Neuronal stem cell (in vitro differentiated cells): ENCODE measurements at regions not wholly inside any gene's neighbourhood (a gene's known extent, or its start where the extent isn't known, plus 50 kb on each side); places are given as distances from the start of the nearest gene placed in this dataset.

Source experiments
- DNase-seq: peaks from one replicate; pipeline ENCODE4 v3.0.0-alpha.2; 2013; ENCODE audit warnings: low spot score
- H2AFZ ChIP-seq: one replicate; pipeline ENCODE4 v1.6.1; 2013; ENCODE audit warnings: mild to moderate bottlenecking, low read length, inconsistent platforms
- H2AK5ac ChIP-seq: 2 replicates; pipeline ENCODE4 v1.6.1; 2013; ENCODE audit warnings: low read depth, mild to moderate bottlenecking, inconsistent platforms, low read length, moderate library complexity, mixed read lengths
- H2BK120ac ChIP-seq: 2 replicates; pipeline ENCODE4 v1.6.1; 2013; ENCODE audit warnings: low read depth, mild to moderate bottlenecking, inconsistent platforms, low read length, moderate library complexity, mixed read lengths
- H2BK12ac ChIP-seq: one replicate; pipeline ENCODE4 v1.6.1; 2013; ENCODE audit warnings: low read length, inconsistent platforms
- H2BK15ac ChIP-seq: 2 replicates; pipeline ENCODE4 v1.6.1; 2013; ENCODE audit warnings: mild to moderate bottlenecking, low read length, inconsistent platforms, mixed read lengths
- H2BK5ac ChIP-seq: one replicate; pipeline ENCODE4 v1.6.1; 2013; ENCODE audit warnings: inconsistent platforms, mild to moderate bottlenecking, low read length, moderate library complexity
- H3K14ac ChIP-seq: one replicate; pipeline ENCODE4 v1.6.1; 2013; ENCODE audit warnings: low read length, inconsistent platforms
- H3K18ac ChIP-seq: 2 replicates; pipeline ENCODE4 v1.6.1; 2013; ENCODE audit warnings: low read length, inconsistent platforms
- H3K23ac ChIP-seq: 2 replicates; pipeline ENCODE4 v1.6.1; 2013; ENCODE audit warnings: low read depth, mild to moderate bottlenecking, mixed read lengths, low read length, inconsistent platforms; ENCODE audit not compliant: poor library complexity
- H3K27ac ChIP-seq: replicated peaks from 3 replicates; pipeline ENCODE4 v1.5.1; 2013; ENCODE audit warnings: low read length, inconsistent platforms
- H3K27me3 ChIP-seq, 3 experiments: 2 replicates each; pipeline ENCODE4 v1.6.1; 2013; ENCODE audit warnings: low read length in 3 of 3, mild to moderate bottlenecking in 2 of 3, inconsistent platforms in 1 of 3, low read depth in 1 of 3, mixed read lengths in 1 of 3, moderate library complexity in 1 of 3; ENCODE audit not compliant: control insufficient read depth in 3 of 3, insufficient read depth in 3 of 3
- H3K36me3 ChIP-seq, 2 donors: replicated peaks in 1 of 2; 2 replicates each; pipeline ENCODE4 v1.6.1; 2013; ENCODE audit warnings: low read length in 2 of 2; ENCODE audit not compliant: control insufficient read depth in 2 of 2, insufficient read depth in 2 of 2
- H3K4ac ChIP-seq: 2 replicates; pipeline ENCODE4 v1.6.1; 2013; ENCODE audit warnings: inconsistent platforms, mild to moderate bottlenecking, low read length, moderate library complexity
- H3K4me1 ChIP-seq, 2 donors: 1 replicate in 1 of 2; 2 replicates in 1 of 2; pipeline ENCODE4 v1.6.1; 2013; ENCODE audit warnings: low read length in 2 of 2, low read depth in 1 of 2; ENCODE audit not compliant: control insufficient read depth in 2 of 2, insufficient read depth in 1 of 2
- H3K4me2 ChIP-seq: one replicate; pipeline ENCODE4 v1.6.1; 2013; ENCODE audit warnings: mild to moderate bottlenecking, low read length, inconsistent platforms; ENCODE audit not compliant: insufficient read depth, poor library complexity, severe bottlenecking
- H3K4me3 ChIP-seq, 2 donors: 2 replicates each; pipeline ENCODE4 v1.5.1; 2013; ENCODE audit warnings: low read length in 2 of 2, mild to moderate bottlenecking in 2 of 2, inconsistent platforms in 1 of 2, moderate library complexity in 1 of 2
- H3K79me1 ChIP-seq: one replicate; pipeline ENCODE4 v1.6.1; 2013; ENCODE audit warnings: low read depth, mild to moderate bottlenecking, inconsistent platforms, low read length, moderate library complexity
- H3K9ac ChIP-seq: one replicate; pipeline ENCODE4 v1.6.1; 2013; ENCODE audit warnings: mild to moderate bottlenecking, low read depth, low read length, inconsistent platforms; ENCODE audit not compliant: poor library complexity
- H3K9me3 ChIP-seq, 2 donors: replicated peaks in 1 of 2; 2 replicates each; pipeline versions ENCODE3 to v1.6.1; 2013; ENCODE audit warnings: low read length in 2 of 2, mild to moderate bottlenecking in 2 of 2, inconsistent platforms in 1 of 2, low read depth in 1 of 2, mixed read lengths in 1 of 2, moderate library complexity in 1 of 2; ENCODE audit not compliant: control insufficient read depth in 2 of 2, insufficient read depth in 1 of 2
- H4K8ac ChIP-seq: one replicate; pipeline ENCODE4 v1.6.1; 2013; ENCODE audit warnings: low read depth, mild to moderate bottlenecking, inconsistent platforms, low read length, moderate library complexity
- H4K91ac ChIP-seq: one replicate; pipeline ENCODE4 v1.6.1; 2013; ENCODE audit warnings: low read length, low read depth, mild to moderate bottlenecking, inconsistent platforms; ENCODE audit not compliant: poor library complexity
- WGBS, 2 donors: extraction: QIAGEN DNeasy Blood & Tissue Kit; methylation state at CpG; one replicate each; pipeline ENCODE4 v1.1.7; 2013; ENCODE audit warnings: missing lambda C conversion rate in 2 of 2, mixed read lengths in 1 of 2; ENCODE audit not compliant: insufficient read length in 2 of 2, insufficient replicate concordance in 1 of 2; ENCODE audit errors: extremely low coverage in 2 of 2; 5-methylcytosine and 5-hydroxymethylcytosine counted together

- Histone ChIP-seq H3K4me1 (no peaks in the 10 kb centered on the region), H2AK5ac (no peak overlapping the region), H3K9me3 (no peaks in the 10 kb centered on the region), H2BK15ac (no peak overlapping the region), H3K18ac (no peak overlapping the region), H3K79me1 (no peaks in the 10 kb centered on the region), H3K4me2 (no peak overlapping the region), H4K8ac (no peak overlapping the region), H3K27ac (no peak overlapping the region), H3K36me3 (no peaks in the 10 kb centered on the region), H3K9ac (no peak overlapping the region), H3K14ac (no peak overlapping the region), H2BK5ac (no peak overlapping the region), H3K23ac (no peak overlapping the region), H3K27me3 (no peaks in the 10 kb centered on the region), H2BK120ac (no peak overlapping the region), H4K91ac (no peak overlapping the region), H3K4ac (no peak overlapping the region), H2AFZ (no peak overlapping the region), H2BK12ac (no peak overlapping the region), H3K4me3 (no peak overlapping the region)
- WGBS, 2 donors = no CpG with 5 or more reads among the region's 2 CpGs
- DNase-seq = no peak
These were observed 2365.9 kb downstream of the MAT2B start for GRCh38 chr5:165871291-165871690.

- H3K36me3 ChIP-seq = no peaks in the 10 kb centered on the region
These were observed 2369.4 kb downstream of the MAT2B start for GRCh38 chr5:165874851-165875250.

GRCh38 chr5:165876538-165876937 is 2371.1 kb downstream of the MAT2B start:
- Histone ChIP-seq H3K23ac (no peak overlapping the region), H3K4me2 (no peak overlapping the region), H2BK15ac (no peak overlapping the region), H2BK5ac (no peak overlapping the region), H2AFZ (no peak overlapping the region), H3K79me1 (no peaks in the 10 kb centered on the region), H3K4me1 (no peaks in the 10 kb centered on the region), H3K9me3 (no peaks in the 10 kb centered on the region), H3K14ac (no peak overlapping the region), H3K4me3 (no peak overlapping the region), H4K8ac (no peak overlapping the region), H3K9ac (no peak overlapping the region), H4K91ac (no peak overlapping the region), H2AK5ac (no peak overlapping the region), H3K18ac (no peak overlapping the region), H2BK120ac (no peak overlapping the region), H2BK12ac (no peak overlapping the region), H3K27ac (no peak overlapping the region), H3K4ac (no peak overlapping the region), H3K27me3 (no peaks in the 10 kb centered on the region), H3K36me3 (no peaks in the 10 kb centered on the region)
- DNase-seq = no peak

More at GRCh38 chr5:165874851-165875250, 2369.4 kb downstream of the MAT2B start:
- no peak overlapping the region for H2AK5ac ChIP-seq
- H2BK120ac ChIP-seq = no peak overlapping the region
- DNase-seq = no peak
- no CpG with 5 or more reads among the region's 2 CpGs for WGBS, 2 donors
- H3K14ac ChIP-seq = no peak overlapping the region
- H3K9ac ChIP-seq = no peak overlapping the region
- no peak overlapping the region for H3K4me3 ChIP-seq
- H2BK5ac ChIP-seq = no peak overlapping the region
- H3K27me3 ChIP-seq = no peaks in the 10 kb centered on the region
- no peak overlapping the region for H3K27ac ChIP-seq
- H3K4me1 ChIP-seq = no peaks in the 10 kb centered on the region
- H2BK12ac ChIP-seq = no peak overlapping the region
- H3K18ac ChIP-seq = no peak overlapping the region
- no peak overlapping the region for H2AFZ ChIP-seq
- H4K91ac ChIP-seq = no peak overlapping the region
- no peaks in the 10 kb centered on the region for H3K9me3 ChIP-seq
- H2BK15ac ChIP-seq = no peak overlapping the region
- H4K8ac ChIP-seq = no peak overlapping the region
- H3K4ac ChIP-seq = no peak overlapping the region
- H3K23ac ChIP-seq = no peak overlapping the region
- no peaks in the 10 kb centered on the region for H3K79me1 ChIP-seq
- H3K4me2 ChIP-seq = no peak overlapping the region

- H3K36me3 ChIP-seq = no peaks in the 10 kb centered on the region
- no CpG with 5 or more reads among the region's 3 CpGs for WGBS, 2 donors
These were observed 2372.1 kb downstream of the MAT2B start for GRCh38 chr5:165877475-165877874.

More at GRCh38 chr5:165877475-165877874, 2372.1 kb downstream of the MAT2B start:
- H3K27me3 ChIP-seq = no peaks in the 10 kb centered on the region
- H3K4me2 ChIP-seq = no peak overlapping the region
- no peaks in the 10 kb centered on the region for H3K79me1 ChIP-seq
- H3K4ac ChIP-seq = no peak overlapping the region
- no peak overlapping the region for H3K23ac ChIP-seq
- H2BK15ac ChIP-seq = no peak overlapping the region
- no peak overlapping the region for H4K91ac ChIP-seq
- H3K9ac ChIP-seq = no peak overlapping the region
- H2AK5ac ChIP-seq = no peak overlapping the region
- H3K9me3 ChIP-seq = no peaks in the 10 kb centered on the region
- H2BK5ac ChIP-seq = no peak overlapping the region
- no peak overlapping the region for H3K4me3 ChIP-seq
- no peak for DNase-seq
- H2BK120ac ChIP-seq = no peak overlapping the region
- no peak overlapping the region for H4K8ac ChIP-seq
- H3K14ac ChIP-seq = no peak overlapping the region
- no peak overlapping the region for H2BK12ac ChIP-seq
- no peak overlapping the region for H3K27ac ChIP-seq
- no peaks in the 10 kb centered on the region for H3K4me1 ChIP-seq
- H2AFZ ChIP-seq = no peak overlapping the region
- H3K18ac ChIP-seq = no peak overlapping the region
